ENCODE measurements at regions not wholly inside any gene's neighbourhood (a gene's known extent, or its start where the extent isn't known, plus 50 kb on each side); places are given as distances from the start of the nearest gene placed in this dataset.

GRCh38 chr16:54359555-54359954 is 73.0 kb upstream of the IRX3 start:
- H3K4me1 ChIP-seq: no peaks in the 10 kb centered on the region
- H3K36me3 ChIP-seq: no peaks in the 10 kb centered on the region
- TF ChIP-seq CTCF (IDR thresholded peaks at IDR 0.05; ENCODE audit: borderline replicate concordance): no peak
- H3K9me3 ChIP-seq (replicated peaks): peaks cover 7% of the 10 kb centered on the region
- DNase-seq: no peak
- intact Hi-C loops (cut with micrococcal nuclease): no loop called here
- no peak overlapping the region for H3K27ac ChIP-seq (replicated peaks)
- H3K27me3 ChIP-seq (ENCODE audit: low read depth): peaks cover 11% of the 10 kb centered on the region
- H3K4me3 ChIP-seq: no peak overlapping the region

GRCh38 chr16:54359081-54359480 is 72.5 kb upstream of the IRX3 start:
- no peak overlapping the region for H3K27ac ChIP-seq (replicated peaks)
- H3K36me3 ChIP-seq: no peaks in the 10 kb centered on the region
- TF ChIP-seq CTCF (IDR thresholded peaks at IDR 0.05; ENCODE audit: borderline replicate concordance): no peak
- no peak for DNase-seq
- no peak overlapping the region for H3K4me3 ChIP-seq
- H3K27me3 ChIP-seq (ENCODE audit: low read depth): peaks cover 11% of the 10 kb centered on the region
- intact Hi-C loops (cut with micrococcal nuclease): no loop called here
- H3K4me1 ChIP-seq: no peaks in the 10 kb centered on the region
- H3K9me3 ChIP-seq (replicated peaks): peaks cover 11% of the 10 kb centered on the region

GRCh38 chr16:54356391-54356790 is 69.8 kb upstream of the IRX3 start:
- Histone ChIP-seq H3K27ac (replicated peaks) (no peak overlapping the region), H3K27me3 (ENCODE audit: low read depth) (peaks cover 11% of the 10 kb centered on the region), H3K36me3 (no peaks in the 10 kb centered on the region), H3K9me3 (replicated peaks) (peaks cover 21% of the 10 kb centered on the region), H3K4me3 (no peak overlapping the region), H3K4me1 (no peaks in the 10 kb centered on the region)
- intact Hi-C loops (cut with micrococcal nuclease): no loop called here
- no peak for TF ChIP-seq CTCF (IDR thresholded peaks at IDR 0.05; ENCODE audit: borderline replicate concordance)
- DNase-seq: no peak

GRCh38 chr16:54355251-54355650 is 68.7 kb upstream of the IRX3 start:
- H3K27ac ChIP-seq (replicated peaks): no peak overlapping the region
- intact Hi-C loops (cut with micrococcal nuclease): no loop called here
- no peaks in the 10 kb centered on the region for H3K36me3 ChIP-seq
- no peaks in the 10 kb centered on the region for H3K4me1 ChIP-seq
- peaks cover 11% of the 10 kb centered on the region for H3K27me3 ChIP-seq (ENCODE audit: low read depth)
- H3K4me3 ChIP-seq: no peak overlapping the region
- DNase-seq: no peak
- no peak for TF ChIP-seq CTCF (IDR thresholded peaks at IDR 0.05; ENCODE audit: borderline replicate concordance)
- peaks cover 21% of the 10 kb centered on the region for H3K9me3 ChIP-seq (replicated peaks)

GRCh38 chr16:54353097-54353496 is 66.5 kb upstream of the IRX3 start:
- no peak overlapping the region for H3K27ac ChIP-seq (replicated peaks)
- no peak for DNase-seq
- intact Hi-C loops (cut with micrococcal nuclease): no loop called here
- peaks cover 26% of the 10 kb centered on the region for H3K9me3 ChIP-seq (replicated peaks)
- TF ChIP-seq CTCF (IDR thresholded peaks at IDR 0.05; ENCODE audit: borderline replicate concordance): no peak
- H3K27me3 ChIP-seq (ENCODE audit: low read depth): peaks cover 7% of the 10 kb centered on the region
- H3K36me3 ChIP-seq: no peaks in the 10 kb centered on the region
- no peaks in the 10 kb centered on the region for H3K4me1 ChIP-seq
- H3K4me3 ChIP-seq: no peak overlapping the region

GRCh38 chr16:54351171-54351570 is 64.6 kb upstream of the IRX3 start:
- H3K27ac ChIP-seq (replicated peaks): no peak overlapping the region
- no peaks in the 10 kb centered on the region for H3K36me3 ChIP-seq
- no peaks in the 10 kb centered on the region for H3K4me1 ChIP-seq
- DNase-seq: no peak
- intact Hi-C loops (cut with micrococcal nuclease): no loop called here
- H3K4me3 ChIP-seq: no peak overlapping the region
- no peak for TF ChIP-seq CTCF (IDR thresholded peaks at IDR 0.05; ENCODE audit: borderline replicate concordance)
- peaks cover 26% of the 10 kb centered on the region for H3K9me3 ChIP-seq (replicated peaks)
- no peaks in the 10 kb centered on the region for H3K27me3 ChIP-seq (ENCODE audit: low read depth)
